ENCODE measurements at regions not wholly inside any gene's neighbourhood (a gene's known extent, or its start where the extent isn't known, plus 50 kb on each side); places are given as distances from the start of the nearest gene placed in this dataset.

DNA sequence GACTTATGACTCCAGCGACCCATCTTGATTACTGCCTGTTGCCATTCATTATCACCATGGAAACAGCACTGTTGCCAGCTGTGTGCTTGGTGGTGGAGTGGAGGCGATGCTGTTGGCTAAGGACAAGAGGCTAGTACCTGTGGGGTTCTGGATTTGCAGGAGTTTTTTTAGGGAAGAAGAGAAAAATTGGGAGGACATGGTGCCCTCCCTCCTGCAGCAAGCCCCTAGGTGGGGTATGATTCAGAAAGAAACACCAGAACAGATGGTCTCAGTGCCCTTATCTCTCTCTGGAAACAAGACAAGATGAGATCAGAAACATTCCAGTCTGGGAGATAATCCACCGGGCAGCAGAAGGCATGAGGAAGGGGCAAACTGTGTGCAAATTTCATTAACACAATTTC lies 87.8 kb upstream of the TLR4 start:
- TF ChIP-seq, protein P1, sequence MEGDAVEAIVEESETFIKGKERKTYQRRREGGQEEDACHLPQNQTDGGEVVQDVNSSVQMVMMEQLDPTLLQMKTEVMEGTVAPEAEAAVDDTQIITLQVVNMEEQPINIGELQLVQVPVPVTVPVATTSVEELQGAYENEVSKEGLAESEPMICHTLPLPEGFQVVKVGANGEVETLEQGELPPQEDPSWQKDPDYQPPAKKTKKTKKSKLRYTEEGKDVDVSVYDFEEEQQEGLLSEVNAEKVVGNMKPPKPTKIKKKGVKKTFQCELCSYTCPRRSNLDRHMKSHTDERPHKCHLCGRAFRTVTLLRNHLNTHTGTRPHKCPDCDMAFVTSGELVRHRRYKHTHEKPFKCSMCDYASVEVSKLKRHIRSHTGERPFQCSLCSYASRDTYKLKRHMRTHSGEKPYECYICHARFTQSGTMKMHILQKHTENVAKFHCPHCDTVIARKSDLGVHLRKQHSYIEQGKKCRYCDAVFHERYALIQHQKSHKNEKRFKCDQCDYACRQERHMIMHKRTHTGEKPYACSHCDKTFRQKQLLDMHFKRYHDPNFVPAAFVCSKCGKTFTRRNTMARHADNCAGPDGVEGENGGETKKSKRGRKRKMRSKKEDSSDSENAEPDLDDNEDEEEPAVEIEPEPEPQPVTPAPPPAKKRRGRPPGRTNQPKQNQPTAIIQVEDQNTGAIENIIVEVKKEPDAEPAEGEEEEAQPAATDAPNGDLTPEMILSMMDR (conservative IDR thresholded peaks at IDR 0.05; ENCODE audit: low read depth in 2 of 2): no peak
- TF ChIP-seq EZH2 (IDR thresholded peaks at IDR 0.05; ENCODE audit: low read depth, unreplicated experiment): no peak
- TF ChIP-seq POLR2AphosphoS5 (IDR thresholded peaks at IDR 0.05; ENCODE audit: low read depth): no peak
- no peak for TF ChIP-seq CREB1 (CRISPR knock-in tag; IDR thresholded peaks at IDR 0.05; ENCODE audit: low read depth)
- no peak for TF ChIP-seq EZH2phosphoT487 (IDR thresholded peaks at IDR 0.05; ENCODE audit: unreplicated experiment)
- TF ChIP-seq, protein P2, sequence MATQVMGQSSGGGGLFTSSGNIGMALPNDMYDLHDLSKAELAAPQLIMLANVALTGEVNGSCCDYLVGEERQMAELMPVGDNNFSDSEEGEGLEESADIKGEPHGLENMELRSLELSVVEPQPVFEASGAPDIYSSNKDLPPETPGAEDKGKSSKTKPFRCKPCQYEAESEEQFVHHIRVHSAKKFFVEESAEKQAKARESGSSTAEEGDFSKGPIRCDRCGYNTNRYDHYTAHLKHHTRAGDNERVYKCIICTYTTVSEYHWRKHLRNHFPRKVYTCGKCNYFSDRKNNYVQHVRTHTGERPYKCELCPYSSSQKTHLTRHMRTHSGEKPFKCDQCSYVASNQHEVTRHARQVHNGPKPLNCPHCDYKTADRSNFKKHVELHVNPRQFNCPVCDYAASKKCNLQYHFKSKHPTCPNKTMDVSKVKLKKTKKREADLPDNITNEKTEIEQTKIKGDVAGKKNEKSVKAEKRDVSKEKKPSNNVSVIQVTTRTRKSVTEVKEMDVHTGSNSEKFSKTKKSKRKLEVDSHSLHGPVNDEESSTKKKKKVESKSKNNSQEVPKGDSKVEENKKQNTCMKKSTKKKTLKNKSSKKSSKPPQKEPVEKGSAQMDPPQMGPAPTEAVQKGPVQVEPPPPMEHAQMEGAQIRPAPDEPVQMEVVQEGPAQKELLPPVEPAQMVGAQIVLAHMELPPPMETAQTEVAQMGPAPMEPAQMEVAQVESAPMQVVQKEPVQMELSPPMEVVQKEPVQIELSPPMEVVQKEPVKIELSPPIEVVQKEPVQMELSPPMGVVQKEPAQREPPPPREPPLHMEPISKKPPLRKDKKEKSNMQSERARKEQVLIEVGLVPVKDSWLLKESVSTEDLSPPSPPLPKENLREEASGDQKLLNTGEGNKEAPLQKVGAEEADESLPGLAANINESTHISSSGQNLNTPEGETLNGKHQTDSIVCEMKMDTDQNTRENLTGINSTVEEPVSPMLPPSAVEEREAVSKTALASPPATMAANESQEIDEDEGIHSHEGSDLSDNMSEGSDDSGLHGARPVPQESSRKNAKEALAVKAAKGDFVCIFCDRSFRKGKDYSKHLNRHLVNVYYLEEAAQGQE (IDR thresholded peaks at IDR 0.05; ENCODE audit: unreplicated experiment): no peak
- TF ChIP-seq NANOG (IDR thresholded peaks at IDR 0.05; ENCODE audit: borderline replicate concordance): no peak
- no peak for TF ChIP-seq JUNB (IDR thresholded peaks at IDR 0.05; ENCODE audit: unreplicated experiment)
- TF ChIP-seq ZNF331 (CRISPR knock-in tag; IDR thresholded peaks at IDR 0.05; ENCODE audit: low read depth): no peak
- no peak for TF ChIP-seq STAT1 (IDR thresholded peaks at IDR 0.05; ENCODE audit: unreplicated experiment)
- TF ChIP-seq, protein P3, sequence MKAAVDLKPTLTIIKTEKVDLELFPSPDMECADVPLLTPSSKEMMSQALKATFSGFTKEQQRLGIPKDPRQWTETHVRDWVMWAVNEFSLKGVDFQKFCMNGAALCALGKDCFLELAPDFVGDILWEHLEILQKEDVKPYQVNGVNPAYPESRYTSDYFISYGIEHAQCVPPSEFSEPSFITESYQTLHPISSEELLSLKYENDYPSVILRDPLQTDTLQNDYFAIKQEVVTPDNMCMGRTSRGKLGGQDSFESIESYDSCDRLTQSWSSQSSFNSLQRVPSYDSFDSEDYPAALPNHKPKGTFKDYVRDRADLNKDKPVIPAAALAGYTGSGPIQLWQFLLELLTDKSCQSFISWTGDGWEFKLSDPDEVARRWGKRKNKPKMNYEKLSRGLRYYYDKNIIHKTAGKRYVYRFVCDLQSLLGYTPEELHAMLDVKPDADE (IDR thresholded peaks at IDR 0.05): no peak
- TF ChIP-seq ZNF114 (CRISPR knock-in tag; IDR thresholded peaks at IDR 0.05): no peak
- TF ChIP-seq, protein P4, sequence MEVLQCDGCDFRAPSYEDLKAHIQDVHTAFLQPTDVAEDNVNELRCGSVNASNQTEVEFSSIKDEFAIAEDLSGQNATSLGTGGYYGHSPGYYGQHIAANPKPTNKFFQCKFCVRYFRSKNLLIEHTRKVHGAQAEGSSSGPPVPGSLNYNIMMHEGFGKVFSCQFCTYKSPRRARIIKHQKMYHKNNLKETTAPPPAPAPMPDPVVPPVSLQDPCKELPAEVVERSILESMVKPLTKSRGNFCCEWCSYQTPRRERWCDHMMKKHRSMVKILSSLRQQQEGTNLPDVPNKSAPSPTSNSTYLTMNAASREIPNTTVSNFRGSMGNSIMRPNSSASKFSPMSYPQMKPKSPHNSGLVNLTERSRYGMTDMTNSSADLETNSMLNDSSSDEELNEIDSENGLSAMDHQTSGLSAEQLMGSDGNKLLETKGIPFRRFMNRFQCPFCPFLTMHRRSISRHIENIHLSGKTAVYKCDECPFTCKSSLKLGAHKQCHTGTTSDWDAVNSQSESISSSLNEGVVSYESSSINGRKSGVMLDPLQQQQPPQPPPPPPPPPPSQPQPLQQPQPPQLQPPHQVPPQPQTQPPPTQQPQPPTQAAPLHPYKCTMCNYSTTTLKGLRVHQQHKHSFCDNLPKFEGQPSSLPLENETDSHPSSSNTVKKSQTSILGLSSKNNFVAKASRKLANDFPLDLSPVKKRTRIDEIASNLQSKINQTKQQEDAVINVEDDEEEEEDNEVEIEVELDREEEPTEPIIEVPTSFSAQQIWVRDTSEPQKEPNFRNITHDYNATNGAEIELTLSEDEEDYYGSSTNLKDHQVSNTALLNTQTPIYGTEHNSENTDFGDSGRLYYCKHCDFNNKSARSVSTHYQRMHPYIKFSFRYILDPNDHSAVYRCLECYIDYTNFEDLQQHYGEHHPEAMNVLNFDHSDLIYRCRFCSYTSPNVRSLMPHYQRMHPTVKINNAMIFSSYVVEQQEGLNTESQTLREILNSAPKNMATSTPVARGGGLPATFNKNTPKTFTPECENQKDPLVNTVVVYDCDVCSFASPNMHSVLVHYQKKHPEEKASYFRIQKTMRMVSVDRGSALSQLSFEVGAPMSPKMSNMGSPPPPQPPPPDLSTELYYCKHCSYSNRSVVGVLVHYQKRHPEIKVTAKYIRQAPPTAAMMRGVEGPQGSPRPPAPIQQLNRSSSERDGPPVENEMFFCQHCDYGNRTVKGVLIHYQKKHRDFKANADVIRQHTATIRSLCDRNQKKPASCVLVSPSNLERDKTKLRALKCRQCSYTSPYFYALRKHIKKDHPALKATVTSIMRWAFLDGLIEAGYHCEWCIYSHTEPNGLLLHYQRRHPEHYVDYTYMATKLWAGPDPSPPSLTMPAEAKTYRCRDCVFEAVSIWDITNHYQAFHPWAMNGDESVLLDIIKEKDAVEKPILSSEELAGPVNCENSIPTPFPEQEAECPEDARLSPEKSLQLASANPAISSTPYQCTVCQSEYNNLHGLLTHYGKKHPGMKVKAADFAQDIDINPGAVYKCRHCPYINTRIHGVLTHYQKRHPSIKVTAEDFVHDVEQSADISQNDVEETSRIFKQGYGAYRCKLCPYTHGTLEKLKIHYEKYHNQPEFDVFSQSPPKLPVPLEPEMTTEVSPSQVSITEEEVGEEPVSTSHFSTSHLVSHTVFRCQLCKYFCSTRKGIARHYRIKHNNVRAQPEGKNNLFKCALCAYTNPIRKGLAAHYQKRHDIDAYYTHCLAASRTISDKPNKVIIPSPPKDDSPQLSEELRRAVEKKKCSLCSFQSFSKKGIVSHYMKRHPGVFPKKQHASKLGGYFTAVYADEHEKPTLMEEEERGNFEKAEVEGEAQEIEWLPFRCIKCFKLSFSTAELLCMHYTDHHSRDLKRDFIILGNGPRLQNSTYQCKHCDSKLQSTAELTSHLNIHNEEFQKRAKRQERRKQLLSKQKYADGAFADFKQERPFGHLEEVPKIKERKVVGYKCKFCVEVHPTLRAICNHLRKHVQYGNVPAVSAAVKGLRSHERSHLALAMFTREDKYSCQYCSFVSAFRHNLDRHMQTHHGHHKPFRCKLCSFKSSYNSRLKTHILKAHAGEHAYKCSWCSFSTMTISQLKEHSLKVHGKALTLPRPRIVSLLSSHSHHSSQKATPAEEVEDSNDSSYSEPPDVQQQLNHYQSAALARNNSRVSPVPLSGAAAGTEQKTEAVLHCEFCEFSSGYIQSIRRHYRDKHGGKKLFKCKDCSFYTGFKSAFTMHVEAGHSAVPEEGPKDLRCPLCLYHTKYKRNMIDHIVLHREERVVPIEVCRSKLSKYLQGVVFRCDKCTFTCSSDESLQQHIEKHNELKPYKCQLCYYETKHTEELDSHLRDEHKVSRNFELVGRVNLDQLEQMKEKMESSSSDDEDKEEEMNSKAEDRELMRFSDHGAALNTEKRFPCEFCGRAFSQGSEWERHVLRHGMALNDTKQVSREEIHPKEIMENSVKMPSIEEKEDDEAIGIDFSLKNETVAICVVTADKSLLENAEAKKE (CRISPR knock-in tag; IDR thresholded peaks at IDR 0.05): no peak
